Activated CD8-positive, alpha-beta memory T cell treated with anti-CD3 and anti-CD28 coated beads for 36 hours (primary cell): ENCODE measurements at regions not wholly inside any gene's neighbourhood (a gene's known extent, or its start where the extent isn't known, plus 50 kb on each side); places are given as distances from the start of the nearest gene placed in this dataset.

Experiments used
- CTCF ChIA-PET: fragments of 350-600 bp; sonication (Branson Sonifier 250); formaldehyde crosslinking; loops from one replicate; lab custom pipeline; 2021; ENCODE audit warnings: antibody characterized with exemption; lab: Charles Lee
- POLR2A ChIA-PET: fragments of 350-600 bp; sonication (Branson Sonifier 250); formaldehyde crosslinking; loops from one replicate; lab custom pipeline; 2021; ENCODE audit warnings: antibody characterized with exemption; lab: Charles Lee

- POLR2A ChIA-PET = no interaction called here
- CTCF ChIA-PET = interaction anchor here (0.6 kb wide), 1 partner anchor 96 kb away, joined by 5 read pairs; no protein-coding TSS in a partner anchor
Measured at GRCh38 chr6:134727081-134727480, 222.8 kb downstream of the ALDH8A1 start.

GRCh38 chr6:134725590-134725989 is 224.3 kb downstream of the ALDH8A1 start:
- ChIA-PET CTCF (no interaction called here), POLR2A (no interaction called here)

GRCh38 chr6:134724771-134725340 is 225.0 kb downstream of the ALDH8A1 start:
- POLR2A ChIA-PET = no interaction called here
- CTCF ChIA-PET = no interaction called here

- POLR2A ChIA-PET = no interaction called here
- CTCF ChIA-PET = no interaction called here
Measured at GRCh38 chr6:134723081-134723871, 226.6 kb downstream of the ALDH8A1 start.

GRCh38 chr6:134722200-134722870 is 227.6 kb downstream of the ALDH8A1 start:
- ChIA-PET POLR2A (no interaction called here), CTCF (no interaction called here)

GRCh38 chr6:134721060-134721405 is 228.9 kb downstream of the ALDH8A1 start:
- CTCF ChIA-PET = no interaction called here
- POLR2A ChIA-PET = no interaction called here

- ChIA-PET POLR2A (no interaction called here), CTCF (no interaction called here)
Measured at GRCh38 chr6:134720353-134721059, 229.4 kb downstream of the ALDH8A1 start.

GRCh38 chr6:134719911-134720310 is 230.0 kb downstream of the ALDH8A1 start:
- ChIA-PET POLR2A (no interaction called here), CTCF (no interaction called here)

- POLR2A ChIA-PET = no interaction called here
- CTCF ChIA-PET = no interaction called here
Measured at GRCh38 chr6:134719286-134719685, 230.6 kb downstream of the ALDH8A1 start.

- ChIA-PET CTCF (no interaction called here), POLR2A (no interaction called here)
Measured at GRCh38 chr6:134714679-134715078, 235.2 kb downstream of the ALDH8A1 start.

- ChIA-PET POLR2A (no interaction called here), CTCF (no interaction called here)
Measured at GRCh38 chr6:134714113-134714512, 235.8 kb downstream of the ALDH8A1 start.

GRCh38 chr6:134712311-134712710 is 237.6 kb downstream of the ALDH8A1 start:
- ChIA-PET POLR2A (no interaction called here), CTCF (no interaction called here)

- POLR2A ChIA-PET = no interaction called here
- CTCF ChIA-PET = no interaction called here
Measured at GRCh38 chr6:134708079-134708478, 241.8 kb downstream of the ALDH8A1 start.

- CTCF ChIA-PET = no interaction called here
- POLR2A ChIA-PET = no interaction called here
Measured at GRCh38 chr6:134707342-134708031, 242.4 kb downstream of the ALDH8A1 start.

- ChIA-PET CTCF (no interaction called here), POLR2A (no interaction called here)
Measured at GRCh38 chr6:134706806-134707205, 243.1 kb downstream of the ALDH8A1 start.

GRCh38 chr6:134706153-134706552 is 243.7 kb downstream of the ALDH8A1 start:
- POLR2A ChIA-PET = no interaction called here
- CTCF ChIA-PET = no interaction called here

GRCh38 chr6:134703206-134703605 is 246.7 kb downstream of the ALDH8A1 start:
- ChIA-PET POLR2A (no interaction called here), CTCF (no interaction called here)

- ChIA-PET POLR2A (no interaction called here), CTCF (no interaction called here)
Measured at GRCh38 chr6:134702279-134702678, 247.6 kb downstream of the ALDH8A1 start.

- ChIA-PET CTCF (no interaction called here), POLR2A (no interaction called here)
Measured at GRCh38 chr6:134701301-134701700, 248.6 kb downstream of the ALDH8A1 start.
